ENCODE measurements at regions not wholly inside any gene's neighbourhood (a gene's known extent, or its start where the extent isn't known, plus 50 kb on each side); places are given as distances from the start of the nearest gene placed in this dataset.

DNA sequence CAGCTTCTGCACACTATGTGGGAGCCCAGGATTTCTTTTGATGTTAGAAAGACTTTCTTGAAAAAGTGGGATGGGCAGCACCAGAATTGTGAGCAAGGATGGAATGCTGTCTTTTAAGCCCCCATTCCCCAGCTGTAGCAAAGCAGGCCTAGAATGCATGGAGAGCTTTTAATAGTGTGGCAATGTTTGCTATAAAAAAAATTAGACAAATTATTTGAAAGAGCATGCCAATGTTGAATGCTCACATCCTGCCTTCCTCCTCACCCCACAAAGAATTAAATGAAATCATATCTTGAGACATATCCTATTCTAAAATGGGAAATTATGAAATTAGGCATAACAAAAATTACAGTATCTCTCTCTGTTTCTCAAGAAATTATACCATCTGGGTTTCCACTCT, 154.7 kb downstream of the C11orf91 start:
- H3K27me3 Mint-ChIP-seq: peaks cover 18 to 50% of the 10 kb centered on the region in 2 donors
- Histone ChIP-seq H3K9me3 (ENCODE audit: low read length) (no peaks in the 10 kb centered on the region), H3K36me3 (ENCODE audit: insufficient read depth, low read length) (no peaks in the 10 kb centered on the region), H3K4me1 (ENCODE audit: insufficient read depth, low read length) (no peaks in the 10 kb centered on the region), H3K27me3 (ENCODE audit: insufficient read depth, low read length, poor library complexity, severe bottlenecking) (peaks cover 3% of the 10 kb centered on the region), H3K4me3 (ENCODE audit: low read length) (no peak overlapping the region), H3K27ac (ENCODE audit: low read depth, low read length) (no peak overlapping the region)
- no peaks in the 10 kb centered on the region for H3K36me3 Mint-ChIP-seq
- H3K27ac Mint-ChIP-seq: no peak overlapping the region
- H3K4me1 Mint-ChIP-seq: no peaks in the 10 kb centered on the region
- CTCF ChIA-PET: interaction anchor here (3.0 kb wide), 1 partner anchor 196 kb away, joined by 8 read pairs; no protein-coding TSS in a partner anchor
- no peak overlapping the region for H3K4me3 Mint-ChIP-seq
- H3K9me3 Mint-ChIP-seq: no peaks in the 10 kb centered on the region
- POLR2A ChIA-PET: no interaction called here
- DNase-seq: no peak

DNA sequence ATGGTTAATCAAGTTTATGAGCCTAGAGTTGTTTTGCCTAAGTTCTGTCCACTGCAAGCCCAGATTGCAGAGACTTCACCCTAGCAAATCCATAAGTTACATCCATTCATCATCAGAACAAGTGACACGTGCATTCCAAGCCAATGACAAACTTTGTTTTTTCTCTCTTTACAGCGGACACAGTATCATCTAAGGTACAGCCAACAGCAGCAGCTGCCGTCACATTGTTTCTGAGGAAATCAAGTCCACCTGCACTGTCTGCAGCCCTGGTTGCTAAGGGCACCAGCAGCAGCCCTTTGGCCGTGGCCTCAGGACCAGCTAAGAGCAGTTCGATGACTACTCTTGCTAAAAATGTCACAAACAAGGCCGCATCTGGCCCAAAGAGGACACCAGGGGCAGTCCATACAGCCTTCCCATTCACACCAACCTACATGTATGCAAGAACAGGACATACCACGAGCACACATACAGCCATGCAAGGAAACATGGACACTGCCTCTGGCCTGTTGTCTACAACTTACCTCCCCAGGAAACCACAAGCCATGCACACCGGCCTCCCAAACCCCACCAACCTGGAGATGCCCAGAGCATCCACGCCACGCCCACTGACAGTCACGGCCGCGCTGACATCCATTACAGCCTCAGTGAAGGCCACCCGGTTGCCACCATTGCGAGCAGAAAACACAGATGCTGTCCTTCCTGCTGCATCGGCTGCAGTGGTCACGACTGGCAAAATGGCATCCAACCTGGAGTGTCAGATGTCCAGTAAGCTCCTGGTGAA, 155.8 kb downstream of the C11orf91 start:
- Mint-ChIP-seq H3K9me3 (no peaks in the 10 kb centered on the region), H3K27me3 (peaks cover 20 to 54% of the 10 kb centered on the region in 2 donors), H3K4me3 (no peak overlapping the region), H3K36me3 (no peaks in the 10 kb centered on the region), H3K4me1 (no peaks in the 10 kb centered on the region), H3K27ac (no peak overlapping the region)
- ChIA-PET POLR2A (interaction anchor here (0.6 kb wide), 1 partner anchor 1262 kb away, joined by 3 read pairs; no protein-coding TSS in a partner anchor), CTCF (interaction anchor here (3.0 kb wide), 1 partner anchor 198 kb away, joined by 8 read pairs; no protein-coding TSS in a partner anchor)
- Histone ChIP-seq H3K27ac (ENCODE audit: low read depth, low read length) (no peak overlapping the region), H3K4me1 (ENCODE audit: insufficient read depth, low read length) (no peaks in the 10 kb centered on the region), H3K36me3 (ENCODE audit: insufficient read depth, low read length) (no peaks in the 10 kb centered on the region), H3K27me3 (ENCODE audit: insufficient read depth, low read length, poor library complexity, severe bottlenecking) (peaks cover 3% of the 10 kb centered on the region), H3K9me3 (ENCODE audit: low read length) (no peaks in the 10 kb centered on the region), H3K4me3 (ENCODE audit: low read length) (no peak overlapping the region)
- DNase-seq: no peak

DNA sequence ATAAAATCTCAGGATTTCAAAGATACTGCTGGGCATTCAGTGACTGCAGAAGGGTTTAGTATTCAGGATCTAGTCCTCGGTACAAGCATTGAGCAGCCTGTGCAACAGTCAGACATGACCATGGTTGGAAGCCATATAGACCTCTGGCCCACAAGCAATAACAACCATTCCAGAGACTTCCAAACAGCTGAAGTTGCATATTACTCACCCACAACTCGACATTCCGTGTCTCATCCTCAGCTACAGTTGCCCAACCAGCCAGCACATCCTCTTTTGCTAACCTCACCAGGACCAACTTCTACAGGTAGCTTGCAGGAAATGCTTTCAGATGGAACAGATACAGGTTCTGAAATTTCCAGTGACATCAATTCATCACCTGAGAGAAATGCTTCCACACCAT, 156.8 kb downstream of the C11orf91 start:
- H3K36me3 Mint-ChIP-seq: no peaks in the 10 kb centered on the region
- CTCF ChIA-PET: interaction anchor here (3.0 kb wide), 1 partner anchor 199 kb away, joined by 8 read pairs; no protein-coding TSS in a partner anchor
- Histone ChIP-seq H3K4me1 (ENCODE audit: insufficient read depth, low read length) (no peaks in the 10 kb centered on the region), H3K9me3 (ENCODE audit: low read length) (no peaks in the 10 kb centered on the region), H3K27ac (ENCODE audit: low read depth, low read length) (no peak overlapping the region), H3K27me3 (ENCODE audit: insufficient read depth, low read length, poor library complexity, severe bottlenecking) (peaks cover 3% of the 10 kb centered on the region), H3K4me3 (ENCODE audit: low read length) (no peak overlapping the region), H3K36me3 (ENCODE audit: insufficient read depth, low read length) (no peaks in the 10 kb centered on the region)
- no peak overlapping the region for H3K4me3 Mint-ChIP-seq
- DNase-seq: no peak
- H3K4me1 Mint-ChIP-seq: no peaks in the 10 kb centered on the region
- H3K27me3 Mint-ChIP-seq: peaks cover 20 to 60% of the 10 kb centered on the region in 2 donors
- H3K27ac Mint-ChIP-seq: no peak overlapping the region
- POLR2A ChIA-PET: no interaction called here
- H3K9me3 Mint-ChIP-seq: no peaks in the 10 kb centered on the region

DNA sequence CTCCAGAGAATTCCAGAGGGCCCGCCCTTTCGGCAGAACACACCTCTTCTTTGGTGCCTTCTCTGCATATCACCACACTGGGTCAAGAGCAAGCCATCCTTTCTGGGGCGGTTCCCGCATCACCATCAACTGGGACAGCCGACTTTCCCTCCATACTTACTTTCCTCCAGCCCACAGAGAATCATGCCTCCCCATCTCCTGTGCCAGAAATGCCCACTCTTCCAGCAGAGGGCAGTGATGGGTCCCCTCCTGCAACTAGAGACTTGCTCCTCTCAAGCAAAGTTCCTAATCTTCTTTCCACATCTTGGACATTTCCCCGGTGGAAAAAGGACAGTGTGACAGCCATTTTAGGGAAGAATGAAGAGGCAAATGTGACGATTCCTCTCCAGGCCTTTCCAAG, 157.7 kb downstream of the C11orf91 start:
- no peak overlapping the region for H3K27ac Mint-ChIP-seq
- POLR2A ChIA-PET: no interaction called here
- no peaks in the 10 kb centered on the region for H3K36me3 Mint-ChIP-seq
- H3K4me1 Mint-ChIP-seq: no peaks in the 10 kb centered on the region
- no peaks in the 10 kb centered on the region for H3K9me3 ChIP-seq (ENCODE audit: low read length)
- H3K36me3 ChIP-seq (ENCODE audit: insufficient read depth, low read length): no peaks in the 10 kb centered on the region
- H3K27me3 ChIP-seq (ENCODE audit: insufficient read depth, low read length, poor library complexity, severe bottlenecking): peaks cover 3% of the 10 kb centered on the region
- peak in 1 of 5 donors; percentile 3 for DNase-seq
- H3K9me3 Mint-ChIP-seq: no peaks in the 10 kb centered on the region
- CTCF ChIA-PET: interaction anchor here (1.0 to 3.0 kb wide), 2 partner anchors 199 to 200 kb away, joined by 4 to 8 read pairs; no protein-coding TSS in a partner anchor
- H3K27me3 Mint-ChIP-seq: peaks cover 18 to 59% of the 10 kb centered on the region in 2 donors
- H3K4me3 Mint-ChIP-seq: no peak overlapping the region
- H3K4me3 ChIP-seq (ENCODE audit: low read length): no peak overlapping the region
- H3K4me1 ChIP-seq (ENCODE audit: insufficient read depth, low read length): no peaks in the 10 kb centered on the region
- H3K27ac ChIP-seq (ENCODE audit: low read depth, low read length): no peak overlapping the region

DNA sequence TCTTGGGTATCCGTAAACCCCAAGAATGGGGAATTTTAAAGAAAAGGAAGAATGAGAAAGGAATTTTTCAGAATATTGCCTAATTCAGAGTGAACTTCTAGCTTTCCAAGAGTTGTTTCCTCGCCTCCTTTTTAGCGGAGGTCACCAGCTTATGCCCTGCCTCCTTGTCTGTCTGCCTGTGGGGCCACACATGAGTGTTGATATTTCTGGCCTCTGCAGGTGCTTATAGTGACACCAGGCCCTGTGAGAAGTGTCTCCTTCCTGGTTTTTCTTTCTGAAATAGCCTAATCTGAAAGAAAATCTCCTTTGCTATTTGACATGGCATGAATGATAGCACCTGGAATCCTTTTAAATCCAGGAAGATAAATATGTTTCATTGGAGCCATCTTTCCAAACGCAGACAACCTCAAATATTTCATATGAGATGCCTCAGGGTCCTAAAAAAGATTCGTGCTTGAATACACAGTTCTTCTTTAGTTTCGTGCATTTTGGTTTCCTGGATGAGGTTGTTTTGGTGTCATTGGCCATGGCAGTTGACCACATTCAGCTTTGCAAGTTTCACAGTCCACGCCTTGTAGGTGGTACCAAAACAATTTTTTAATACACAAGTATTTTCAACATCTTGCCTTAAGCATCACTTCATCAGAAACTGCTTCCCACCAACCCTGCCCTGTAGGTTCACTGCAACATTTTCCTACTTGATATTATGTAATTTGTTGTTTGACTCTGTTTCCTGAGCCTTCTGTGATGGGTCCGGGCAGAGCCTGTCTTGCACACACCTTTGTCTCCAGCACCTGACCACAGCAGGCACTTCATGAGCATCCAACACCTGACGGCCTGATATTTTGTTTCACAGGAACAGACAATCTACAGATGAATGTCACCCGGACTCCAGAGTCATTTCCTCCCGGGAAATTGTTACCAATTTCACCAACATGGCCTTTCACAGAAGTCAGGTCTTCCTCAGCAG, 159.4 kb downstream of the C11orf91 start:
- DNase-seq: no peak
- H3K27ac Mint-ChIP-seq: no peak overlapping the region
- Histone ChIP-seq H3K4me3 (ENCODE audit: low read length) (no peak overlapping the region), H3K9me3 (ENCODE audit: low read length) (no peaks in the 10 kb centered on the region), H3K27ac (ENCODE audit: low read depth, low read length) (no peak overlapping the region), H3K36me3 (ENCODE audit: insufficient read depth, low read length) (no peaks in the 10 kb centered on the region), H3K4me1 (ENCODE audit: insufficient read depth, low read length) (no peaks in the 10 kb centered on the region), H3K27me3 (ENCODE audit: insufficient read depth, low read length, poor library complexity, severe bottlenecking) (no peaks in the 10 kb centered on the region)
- H3K4me1 Mint-ChIP-seq: no peaks in the 10 kb centered on the region
- peaks cover 15 to 63% of the 10 kb centered on the region in 2 donors for H3K27me3 Mint-ChIP-seq
- H3K4me3 Mint-ChIP-seq: no peak overlapping the region
- H3K9me3 Mint-ChIP-seq: no peaks in the 10 kb centered on the region
- ChIA-PET CTCF (no interaction called here), POLR2A (no interaction called here)
- H3K36me3 Mint-ChIP-seq: no peaks in the 10 kb centered on the region

DNA sequence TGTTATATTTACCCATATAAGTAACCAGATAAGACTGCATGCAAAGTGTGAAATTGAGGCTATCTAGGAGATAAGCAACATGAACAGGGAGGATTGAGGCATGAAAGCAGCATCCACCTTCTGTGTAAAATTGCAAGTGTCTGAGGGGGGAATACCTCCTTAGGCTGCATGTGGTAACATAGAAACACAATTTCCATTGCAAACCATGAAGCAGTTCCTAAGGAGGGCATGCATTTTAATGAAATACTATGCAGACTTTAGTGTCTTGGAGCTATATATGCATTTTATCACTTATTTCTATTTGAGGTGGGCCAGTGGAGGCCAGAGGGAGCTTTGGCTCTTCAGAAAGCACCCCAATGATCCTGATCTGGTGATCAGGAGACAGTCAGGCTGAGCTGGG, 160.2 kb downstream of the C11orf91 start:
- Mint-ChIP-seq H3K9me3 (no peaks in the 10 kb centered on the region), H3K27ac (no peak overlapping the region), H3K4me1 (no peaks in the 10 kb centered on the region), H3K4me3 (no peak overlapping the region), H3K27me3 (peaks cover 15 to 64% of the 10 kb centered on the region in 2 donors), H3K36me3 (no peaks in the 10 kb centered on the region)
- Histone ChIP-seq H3K36me3 (ENCODE audit: insufficient read depth, low read length) (no peaks in the 10 kb centered on the region), H3K4me3 (ENCODE audit: low read length) (no peak overlapping the region), H3K27ac (ENCODE audit: low read depth, low read length) (no peak overlapping the region), H3K9me3 (ENCODE audit: low read length) (no peaks in the 10 kb centered on the region), H3K27me3 (ENCODE audit: insufficient read depth, low read length, poor library complexity, severe bottlenecking) (no peaks in the 10 kb centered on the region), H3K4me1 (ENCODE audit: insufficient read depth, low read length) (no peaks in the 10 kb centered on the region)
- ChIA-PET CTCF (no interaction called here), POLR2A (no interaction called here)
- DNase-seq: no peak

DNA sequence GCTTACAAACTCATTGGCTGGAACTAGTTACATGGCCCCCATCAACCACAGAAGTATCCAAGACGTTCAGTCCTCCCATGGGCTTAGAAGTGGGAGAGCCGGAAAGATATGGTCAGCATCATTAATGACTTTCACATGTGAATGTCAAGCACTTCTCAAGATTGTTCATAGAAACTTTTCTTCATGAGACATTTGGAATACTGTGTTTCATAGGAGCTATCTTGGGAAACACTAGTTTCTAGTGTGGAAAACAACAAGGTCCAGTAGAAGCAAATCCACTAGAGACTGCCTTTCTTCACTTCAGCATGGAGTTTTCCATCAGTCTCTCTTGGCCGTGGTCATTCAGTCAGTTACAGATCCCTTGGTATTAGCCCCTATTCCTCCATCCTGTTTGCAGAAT, 160.9 kb downstream of the C11orf91 start:
- H3K9me3 Mint-ChIP-seq: peaks cover 0 to 3% (median 0%) of the 10 kb centered on the region in 5 donors
- H3K4me1 Mint-ChIP-seq: no peaks in the 10 kb centered on the region
- CTCF ChIA-PET: no interaction called here
- H3K4me3 Mint-ChIP-seq: no peak overlapping the region
- no peaks in the 10 kb centered on the region for H3K36me3 Mint-ChIP-seq
- no peaks in the 10 kb centered on the region for H3K27me3 ChIP-seq (ENCODE audit: insufficient read depth, low read length, poor library complexity, severe bottlenecking)
- no peaks in the 10 kb centered on the region for H3K36me3 ChIP-seq (ENCODE audit: insufficient read depth, low read length)
- H3K27me3 Mint-ChIP-seq: peaks cover 15 to 64% of the 10 kb centered on the region in 2 donors
- no peak for DNase-seq
- no peak overlapping the region for H3K27ac ChIP-seq (ENCODE audit: low read depth, low read length)
- no peaks in the 10 kb centered on the region for H3K9me3 ChIP-seq (ENCODE audit: low read length)
- no peak overlapping the region for H3K27ac Mint-ChIP-seq
- H3K4me3 ChIP-seq (ENCODE audit: low read length): no peak overlapping the region
- POLR2A ChIA-PET: no interaction called here
- no peaks in the 10 kb centered on the region for H3K4me1 ChIP-seq (ENCODE audit: insufficient read depth, low read length)

DNA sequence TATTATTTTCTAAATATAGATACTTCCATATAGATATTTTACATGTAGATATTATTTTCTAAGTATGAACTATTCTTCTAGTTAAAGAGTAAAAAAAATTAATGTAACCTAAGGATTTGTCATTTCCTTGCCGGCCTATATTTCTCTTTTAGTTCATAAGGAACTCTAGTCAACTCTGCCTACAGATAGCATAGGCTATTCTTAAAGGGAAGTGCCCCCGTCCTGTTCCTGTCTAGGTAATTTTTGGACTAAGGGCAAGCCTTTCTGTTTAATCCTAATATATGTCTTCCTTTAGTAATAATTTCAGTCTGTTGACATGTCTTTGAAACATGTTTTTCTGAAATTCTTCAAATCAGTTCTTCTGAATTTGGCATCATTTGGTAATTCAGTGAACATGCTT, 161.9 kb downstream of the C11orf91 start:
- ChIA-PET CTCF (no interaction called here), POLR2A (no interaction called here)
- Histone ChIP-seq H3K4me3 (ENCODE audit: low read length) (no peak overlapping the region), H3K4me1 (ENCODE audit: insufficient read depth, low read length) (no peaks in the 10 kb centered on the region), H3K9me3 (ENCODE audit: low read length) (no peaks in the 10 kb centered on the region), H3K27ac (ENCODE audit: low read depth, low read length) (no peak overlapping the region), H3K36me3 (ENCODE audit: insufficient read depth, low read length) (no peaks in the 10 kb centered on the region), H3K27me3 (ENCODE audit: insufficient read depth, low read length, poor library complexity, severe bottlenecking) (no peaks in the 10 kb centered on the region)
- Mint-ChIP-seq H3K4me3 (no peak overlapping the region), H3K27me3 (peaks cover 11 to 59% of the 10 kb centered on the region in 2 donors), H3K9me3 (peaks cover 0 to 5% (median 0%) of the 10 kb centered on the region in 5 donors), H3K36me3 (no peaks in the 10 kb centered on the region), H3K27ac (no peak overlapping the region), H3K4me1 (no peaks in the 10 kb centered on the region)
- DNase-seq: no peak

Data from CD8-positive, alpha-beta memory T cell (primary cell).